HEK293T (cell line): ENCODE measurements at regions not wholly inside any gene's neighbourhood (a gene's known extent, or its start where the extent isn't known, plus 50 kb on each side); places are given as distances from the start of the nearest gene placed in this dataset.

ENCODE experiments used
- CTCF ChIA-PET: fragments of 350-600 bp; formaldehyde crosslinking; extraction: SDS; loops from one replicate; lab custom pipeline; 2021; ENCODE audit warnings: antibody characterized with exemption, inconsistent platforms; lab: Yijun Ruan, JAX
- POLR2A ChIA-PET: fragments of 350-600 bp; formaldehyde crosslinking; extraction: SDS; loops from one replicate; lab custom pipeline; 2020; ENCODE audit warnings: antibody characterized with exemption, inconsistent platforms; lab: Yijun Ruan, JAX
- DNase-seq: peaks from one replicate; pipeline ENCODE4 v3.0.0; 2012; ENCODE audit warnings: mixed read lengths; ENCODE audit errors: extremely low spot score
- ARNT ChIP-seq: fragments of 450-650 bp; IDR thresholded peaks from 2 replicates; pipeline ENCODE4 v1.6.1; 2017; ENCODE audit warnings: mild to moderate bottlenecking
- BHLHE40 ChIP-seq: fragments of 450-650 bp; IDR thresholded peaks from 2 replicates; pipeline ENCODE4 v1.6.1; 2016; ENCODE audit warnings: mild to moderate bottlenecking, moderate library complexity, borderline replicate concordance
- CTBP1 ChIP-seq: fragments of 450-650 bp; IDR thresholded peaks from 2 replicates; pipeline ENCODE4 v1.6.1; 2016; ENCODE audit warnings: borderline replicate concordance
- ELF4 ChIP-seq: fragments of 450-650 bp; IDR thresholded peaks from 2 replicates; pipeline ENCODE4 v1.6.1; 2017; ENCODE audit warnings: antibody characterized with exemption
- FOXA1 ChIP-seq: fragments of 450-650 bp; IDR thresholded peaks from 2 replicates; pipeline ENCODE4 v1.6.1; 2016; ENCODE audit warnings: mild to moderate bottlenecking
- FOXK2 ChIP-seq: fragments of 450-650 bp; IDR thresholded peaks from 2 replicates; pipeline ENCODE4 v1.6.1; 2016; ENCODE audit warnings: mild to moderate bottlenecking
- FOXM1 ChIP-seq: fragments of 450-650 bp; IDR thresholded peaks from 2 replicates; pipeline ENCODE4 v1.6.1; 2017; ENCODE audit warnings: mild to moderate bottlenecking, borderline replicate concordance
- HDGF ChIP-seq: fragments of 450-650 bp; IDR thresholded peaks from 2 replicates; pipeline ENCODE4 v1.6.1; 2017; ENCODE audit warnings: antibody characterized with exemption, borderline replicate concordance
- L3MBTL2 ChIP-seq: fragments of 450-650 bp; conservative IDR thresholded peaks from 2 replicates; pipeline ENCODE4 v1.6.1; 2016; ENCODE audit warnings: mild to moderate bottlenecking
- LEF1 ChIP-seq: fragments of 450-650 bp; IDR thresholded peaks from 2 replicates; pipeline ENCODE4 v1.6.1; 2017; ENCODE audit warnings: mild to moderate bottlenecking, borderline replicate concordance
- NFRKB ChIP-seq: fragments of 450-650 bp; IDR thresholded peaks from 2 replicates; pipeline ENCODE4 v1.6.1; 2016; ENCODE audit warnings: mild to moderate bottlenecking, moderate library complexity
- PKNOX1 ChIP-seq: fragments of 450-650 bp; IDR thresholded peaks from 2 replicates; pipeline ENCODE4 v1.6.1; 2016
- SP1 ChIP-seq: fragments of 450-650 bp; IDR thresholded peaks from 2 replicates; pipeline ENCODE4 v1.6.1; 2017
- SUZ12 ChIP-seq: fragments of 450-650 bp; IDR thresholded peaks from 2 replicates; pipeline ENCODE4 v1.6.1; 2016; ENCODE audit warnings: mild to moderate bottlenecking
- TARDBP ChIP-seq: fragments of 450-650 bp; IDR thresholded peaks from 2 replicates; pipeline ENCODE4 v1.6.1; 2016
- ZNF384 ChIP-seq: fragments of 450-650 bp; IDR thresholded peaks from 2 replicates; pipeline ENCODE4 v1.6.1; 2016

- ChIA-PET CTCF (no interaction called here), POLR2A (no interaction called here)
- no peak for DNase-seq
- TF ChIP-seq PKNOX1, result no peak
- TF ChIP-seq FOXK2, result no peak
- no peak for TF ChIP-seq LEF1
- no peak for TF ChIP-seq CTBP1
- no peak for TF ChIP-seq FOXA1
- TF ChIP-seq NFRKB, result no peak
- no peak for TF ChIP-seq ELF4
- TF ChIP-seq FOXM1, result no peak
- no peak for TF ChIP-seq BHLHE40
- no peak for TF ChIP-seq HDGF
- TF ChIP-seq L3MBTL2, result no peak
- no peak for TF ChIP-seq ARNT
- no peak for TF ChIP-seq SUZ12
- no peak for TF ChIP-seq ZNF384
- no peak for TF ChIP-seq SP1
- no peak for TF ChIP-seq TARDBP
Observed at GRCh38 chr9:3704890-3705289, 179.1 kb upstream of the RFX3 start.

DNA sequence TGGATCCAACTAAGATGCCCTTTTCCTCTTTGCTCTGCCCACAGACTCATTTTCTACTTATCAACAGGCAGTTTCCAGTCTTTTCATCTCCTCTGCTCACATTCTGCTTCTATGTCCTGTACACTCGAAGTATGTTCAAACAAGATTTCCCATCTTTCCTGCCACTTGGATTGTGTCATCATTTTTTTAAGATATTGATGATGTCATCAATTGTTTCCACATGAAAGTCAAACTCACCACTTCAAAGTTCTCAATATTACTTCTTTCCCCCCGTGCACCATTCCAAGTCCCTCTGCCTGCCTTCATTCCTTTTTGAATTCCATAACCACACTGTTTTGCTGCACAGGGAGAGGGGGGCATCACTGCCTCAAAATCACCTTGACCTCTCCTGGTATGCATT, 175.0 kb upstream of the RFX3 start:
- ChIA-PET POLR2A (no interaction called here), CTCF (interaction anchor here (0.6 kb wide), 1 partner anchor 140 kb away, joined by 3 read pairs; no protein-coding TSS in a partner anchor)

DNA sequence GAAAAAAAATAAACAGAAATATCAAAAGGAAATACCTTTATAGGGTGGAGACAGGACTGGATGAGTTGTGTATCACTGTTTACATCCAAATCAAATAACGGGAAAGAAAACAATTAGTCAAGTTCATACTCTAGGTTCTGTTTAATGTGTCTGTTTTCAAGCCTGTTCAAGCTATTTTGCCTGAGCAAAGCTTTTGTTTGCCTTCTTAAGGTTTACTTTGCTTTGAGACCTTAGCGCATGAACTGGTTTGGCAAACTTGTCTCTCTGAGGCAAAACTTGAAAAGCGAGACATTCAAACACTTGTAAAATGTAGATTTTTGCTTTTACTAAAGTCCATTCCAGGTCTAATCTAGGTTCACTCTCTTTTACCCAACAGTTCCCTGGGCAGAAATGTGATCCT, 174.1 kb upstream of the RFX3 start:
- CTCF ChIA-PET, result no interaction called here
- DNase-seq, result no peak
- TF ChIP-seq LEF1 (no peak), FOXA1 (no peak), ELF4 (no peak), SP1 (no peak)
- POLR2A ChIA-PET, result no interaction called here

More for the DNA sequence above, 175.0 kb upstream of the RFX3 start:
- no peak for DNase-seq
- TF ChIP-seq PKNOX1 (no peak), FOXA1 (no peak), SP1 (no peak), LEF1 (no peak), FOXK2 (no peak), HDGF (no peak), NFRKB (no peak)

- POLR2A ChIA-PET, result interaction anchor here (1.2 kb wide), 1 partner anchor 172 kb away, joined by 3 read pairs; no protein-coding TSS in a partner anchor
- no peak for DNase-seq
- CTCF ChIA-PET, result interaction anchor here (0.7 kb wide), 1 partner anchor 244 kb away, joined by 3 read pairs; no protein-coding TSS in a partner anchor
- no peak for TF ChIP-seq NFRKB
Observed at GRCh38 chr9:3698531-3698930, 172.7 kb upstream of the RFX3 start.

DNA sequence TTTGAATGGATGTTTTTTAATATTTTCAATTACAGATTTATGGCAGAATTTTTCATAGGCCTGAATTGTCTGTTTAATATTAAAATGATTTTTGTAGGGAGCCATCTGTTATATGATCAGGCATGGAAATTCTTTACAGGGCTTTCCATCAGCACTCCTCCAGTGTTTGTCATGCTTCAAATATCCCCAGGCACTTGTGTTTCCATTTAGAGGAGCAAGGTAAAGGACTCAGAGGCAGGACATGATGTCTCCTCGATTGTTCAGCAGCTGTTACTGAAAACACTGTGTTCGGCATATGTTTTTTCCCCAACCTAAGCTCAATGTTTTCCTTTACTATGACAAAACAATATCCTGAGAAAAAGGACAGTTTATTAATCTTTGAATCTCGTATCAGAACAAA, 172.3 kb upstream of the RFX3 start:
- no peak for TF ChIP-seq BHLHE40
- TF ChIP-seq TARDBP, result no peak
- no peak for TF ChIP-seq SUZ12
- no peak for TF ChIP-seq CTBP1
- no peak for TF ChIP-seq ARNT
- no peak for TF ChIP-seq FOXK2
- TF ChIP-seq LEF1, result no peak
- TF ChIP-seq FOXM1, result no peak
- TF ChIP-seq NFRKB, result no peak
- TF ChIP-seq L3MBTL2, result no peak
- TF ChIP-seq FOXA1, result no peak
- POLR2A ChIA-PET, result interaction anchor here (1.2 kb wide), 1 partner anchor 172 kb away, joined by 3 read pairs; no protein-coding TSS in a partner anchor
- no peak for DNase-seq
- CTCF ChIA-PET, result no interaction called here

DNA sequence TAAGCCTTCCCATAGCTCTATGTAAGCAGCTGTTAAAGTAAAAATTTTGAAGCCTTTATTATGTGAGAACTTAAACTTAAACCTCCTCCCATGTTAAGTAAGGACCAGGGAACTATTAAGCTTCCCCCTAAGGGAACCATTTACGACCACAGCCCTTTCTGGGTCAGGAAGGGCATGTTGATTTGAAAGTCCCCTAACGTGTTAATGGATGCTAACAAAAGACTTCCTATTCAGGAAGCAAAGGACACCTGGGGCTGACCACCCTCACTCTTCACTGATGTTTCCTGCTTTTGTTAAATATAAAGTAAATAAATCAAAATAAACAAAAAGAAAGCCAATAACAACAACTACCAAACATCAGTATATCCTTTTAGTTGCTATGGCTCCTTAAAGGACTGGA, 170.6 kb upstream of the RFX3 start:
- DNase-seq, result no peak
- ChIA-PET POLR2A (no interaction called here), CTCF (no interaction called here)
- TF ChIP-seq FOXA1 (no peak), ZNF384 (no peak), NFRKB (no peak), SUZ12 (no peak), SP1 (no peak), ARNT (no peak), FOXM1 (no peak)

DNA sequence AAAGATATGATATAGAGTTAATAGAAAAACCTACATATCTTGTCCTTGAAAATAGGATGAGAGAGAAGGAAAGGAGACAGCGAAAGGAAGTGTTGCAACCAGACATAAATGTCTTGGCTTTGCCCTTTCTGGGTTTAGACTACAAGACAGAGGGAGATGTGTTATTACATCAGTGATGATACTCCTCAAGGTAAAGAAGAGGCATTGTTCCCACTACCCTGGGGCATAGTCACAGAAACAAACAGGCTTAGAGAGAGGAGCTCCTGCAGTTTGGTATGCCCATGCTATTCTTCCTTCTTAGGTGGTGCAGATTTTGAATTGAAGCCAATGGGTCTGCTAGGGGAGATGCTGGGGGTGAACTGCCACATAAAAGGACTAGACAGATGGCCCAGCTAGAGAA, 166.8 kb upstream of the RFX3 start:
- ChIA-PET CTCF (no interaction called here), POLR2A (no interaction called here)
- no peak for TF ChIP-seq ARNT
- TF ChIP-seq BHLHE40, result no peak
- no peak for TF ChIP-seq LEF1
- no peak for TF ChIP-seq L3MBTL2
- TF ChIP-seq PKNOX1, result no peak
- no peak for TF ChIP-seq TARDBP
- no peak for TF ChIP-seq SP1
- no peak for TF ChIP-seq ZNF384
- TF ChIP-seq FOXA1, result no peak
- no peak for TF ChIP-seq NFRKB
- no peak for DNase-seq
